IMR-90 (cell line): ENCODE measurements at regions not wholly inside any gene's neighbourhood (a gene's known extent, or its start where the extent isn't known, plus 50 kb on each side); places are given as distances from the start of the nearest gene placed in this dataset.

Experiments
- ATAC-seq: fragments of 200-7000 bp; cut with Tn5 transposase; 2 replicates; pipeline ENCODE4 v1.9.1; 2020; ENCODE audit warnings: low read depth, mild to moderate bottlenecking, moderate library complexity
- BruUV-seq: library from RNA; stranded (reverse); fragments of 400-500 nt; replicated peaks from 2 replicates; lab custom pipeline; 2021; lab: Mats Ljungman, UMichigan
- CTCF ChIA-PET: fragments of 300-600 bp; formaldehyde crosslinking; extraction: SDS; loops from one replicate; lab custom pipeline; 2021; ENCODE audit warnings: antibody characterized with exemption; lab: Yijun Ruan, JAX
- POLR2A ChIA-PET: fragments of 300-600 bp; sonication (Branson Sonifier 250); formaldehyde crosslinking; loops from one replicate; lab custom pipeline; 2022; ENCODE audit warnings: antibody characterized with exemption; ENCODE audit not compliant: unreplicated experiment; lab: Charles Lee
- DNase-seq: peaks from one replicate; pipeline ENCODE4 v3.0.0; 2013
- H2AFZ ChIP-seq: replicated peaks from 2 replicates; pipeline ENCODE3; 2013; ENCODE audit warnings: low read length, mild to moderate bottlenecking; ENCODE audit not compliant: poor library complexity
- H2AK5ac ChIP-seq: 2 replicates; pipeline ENCODE4 v1.6.1; 2013; ENCODE audit warnings: low read depth, low read length, inconsistent platforms
- H2AK9ac ChIP-seq: replicated peaks from 2 replicates; pipeline ENCODE3; 2013; ENCODE audit warnings: mild to moderate bottlenecking, low read depth, low read length, moderate library complexity; ENCODE audit not compliant: poor library complexity
- H2BK120ac ChIP-seq: 2 replicates; pipeline ENCODE4 v1.6.1; 2013; ENCODE audit warnings: low read depth, low read length, inconsistent platforms
- H2BK15ac ChIP-seq: 3 replicates; pipeline ENCODE4 v1.6.1; 2013; ENCODE audit warnings: low read depth, low read length, inconsistent platforms
- H2BK20ac ChIP-seq: 2 replicates; pipeline ENCODE4 v1.6.1; 2013; ENCODE audit warnings: low read depth, mild to moderate bottlenecking, inconsistent platforms, low read length, moderate library complexity
- H2BK5ac ChIP-seq: 2 replicates; pipeline ENCODE4 v1.6.1; 2013; ENCODE audit warnings: mild to moderate bottlenecking, low read depth, low read length, inconsistent platforms; ENCODE audit not compliant: poor library complexity, severe bottlenecking
- H3K14ac ChIP-seq: replicated peaks from 2 replicates; pipeline ENCODE4 v1.6.1; 2013; ENCODE audit warnings: low read depth, low read length, inconsistent platforms
- H3K18ac ChIP-seq: 2 replicates; pipeline ENCODE4 v1.6.1; 2013; ENCODE audit warnings: low read depth, low read length, control low read depth
- H3K23ac ChIP-seq: 2 replicates; pipeline ENCODE4 v1.6.1; 2013; ENCODE audit warnings: low read depth, low read length, inconsistent platforms
- H3K27ac ChIP-seq: 2 replicates; pipeline ENCODE4 v1.5.1; 2013; ENCODE audit warnings: mild to moderate bottlenecking, control low read depth, low read length; ENCODE audit not compliant: insufficient read depth
- H3K27me3 ChIP-seq: 2 replicates; pipeline ENCODE4 v1.6.1; 2013; ENCODE audit warnings: low read length; ENCODE audit not compliant: control insufficient read depth, insufficient read depth
- H3K36me3 ChIP-seq: 2 replicates; pipeline ENCODE4 v1.6.1; 2013; ENCODE audit warnings: low read length, mixed read lengths; ENCODE audit not compliant: control insufficient read depth, insufficient read depth
- H3K4ac ChIP-seq: 2 replicates; pipeline ENCODE4 v1.6.1; 2013; ENCODE audit warnings: low read depth, low read length, inconsistent platforms
- H3K4me1 ChIP-seq: 2 replicates; pipeline ENCODE4 v1.6.1; 2013; ENCODE audit warnings: low read length, mixed read lengths; ENCODE audit not compliant: control insufficient read depth, insufficient read depth
- H3K4me2 ChIP-seq: 2 replicates; pipeline ENCODE4 v1.6.1; 2013; ENCODE audit warnings: low read depth, mild to moderate bottlenecking, control low read depth, low read length, moderate library complexity
- H3K4me3 ChIP-seq: 2 replicates; pipeline ENCODE4 v1.5.1; 2013; ENCODE audit warnings: low read depth, mild to moderate bottlenecking, control low read depth, low read length, moderate library complexity; ENCODE audit not compliant: insufficient read depth
- H3K56ac ChIP-seq: 2 replicates; pipeline ENCODE4 v1.6.1; 2013; ENCODE audit warnings: low read length, inconsistent platforms; ENCODE audit not compliant: insufficient read depth; ENCODE audit errors: extremely low read depth
- H3K79me1 ChIP-seq, 2 experiments: 2 replicates each; pipeline ENCODE4 v1.6.1; 2013; ENCODE audit warnings: low read length in 2 of 2, inconsistent platforms in 1 of 2, low read depth in 1 of 2
- H3K9ac ChIP-seq: 2 replicates; pipeline ENCODE4 v1.6.1; 2013; ENCODE audit warnings: low read depth, low read length, control low read depth
- H3K9me1 ChIP-seq: 2 replicates; pipeline ENCODE4 v1.6.1; 2013; ENCODE audit warnings: low read length, inconsistent platforms; ENCODE audit not compliant: insufficient read depth
- H3K9me3 ChIP-seq: 2 replicates; pipeline ENCODE4 v1.6.1; 2013; ENCODE audit warnings: low read length; ENCODE audit not compliant: control insufficient read depth, insufficient read depth
- H4K20me1 ChIP-seq: 2 replicates; pipeline ENCODE4 v1.6.1; 2013; ENCODE audit warnings: low read length, inconsistent platforms; ENCODE audit not compliant: insufficient read depth
- H4K5ac ChIP-seq: 2 replicates; pipeline ENCODE4 v1.6.1; 2013; ENCODE audit warnings: mild to moderate bottlenecking, low read depth, low read length, control low read depth
- H4K8ac ChIP-seq, 2 experiments: 2 replicates each; pipeline ENCODE4 v1.6.1; 2013; ENCODE audit warnings: low read depth in 2 of 2, low read length in 2 of 2, control low read depth in 1 of 2, inconsistent platforms in 1 of 2
- H4K91ac ChIP-seq: 2 replicates; pipeline ENCODE4 v1.6.1; 2013; ENCODE audit warnings: low read depth, low read length, inconsistent platforms; ENCODE audit not compliant: insufficient read depth
- CEBPB ChIP-seq: IDR thresholded peaks from 2 replicates; pipeline ENCODE4 v1.6.1; 2012; ENCODE audit warnings: low read depth, low read length, improper control_type of control experiment
- CTCF ChIP-seq: conservative IDR thresholded peaks from 2 replicates; pipeline ENCODE4 v1.5.1; 2012; ENCODE audit warnings: mild to moderate bottlenecking, low read depth, low read length, improper control_type of control experiment
- ELK1 ChIP-seq: fragments of 150-350 bp; IDR thresholded peaks from 2 replicates; pipeline ENCODE4 v1.6.1; 2016; ENCODE audit warnings: low read depth, mild to moderate bottlenecking, low read length, moderate library complexity, borderline replicate concordance
- FOS ChIP-seq: fragments of 150-350 bp; IDR thresholded peaks from 2 replicates; pipeline ENCODE4 v1.6.1; 2016; ENCODE audit warnings: low read depth, low read length
- MAFK ChIP-seq: IDR thresholded peaks from 2 replicates; pipeline ENCODE4 v1.6.1; 2012; ENCODE audit warnings: low read depth, low read length, improper control_type of control experiment
- MXI1 ChIP-seq: IDR thresholded peaks from 2 replicates; pipeline ENCODE4 v1.6.1; 2012; ENCODE audit warnings: low read depth, mild to moderate bottlenecking, low read length, moderate library complexity, borderline replicate concordance
- RFX5 ChIP-seq: IDR thresholded peaks from 2 replicates; pipeline ENCODE4 v1.8.0; 2012; ENCODE audit warnings: low read depth, mild to moderate bottlenecking, low read length, moderate library complexity
- SMC3 ChIP-seq: fragments of 150-350 bp; IDR thresholded peaks from 2 replicates; pipeline ENCODE4 v1.6.1; 2016; ENCODE audit warnings: low read depth, mild to moderate bottlenecking, antibody characterized with exemption, low read length, moderate library complexity
- WGBS, 2 experiments: methylation state at CpG; one replicate each; pipeline versions ENCODE4 v1.1.5 to v1.1.7; 2013; ENCODE audit warnings: missing lambda C conversion rate in 2 of 2; ENCODE audit not compliant: insufficient read length in 1 of 2; ENCODE audit errors: extremely low coverage in 2 of 2; 5-methylcytosine and 5-hydroxymethylcytosine counted together
- dilution Hi-C: fragments of 300-500 bp; cut with HindIII; formaldehyde crosslinking; loops from one replicate; pipeline ENCODE4 v1.14.3; 2018; ENCODE audit warnings: low sequenced_read_pairs; ENCODE audit not compliant: unreplicated experiment
- in situ Hi-C: fragments of 300-500 bp; cut with MboI; formaldehyde crosslinking; loops from 3 replicates; pipeline ENCODE4 v1.14.3; 2019; ENCODE audit warnings: low sequenced_read_pairs, inconsistent platforms, mixed read lengths
- intact Hi-C: fragments of 100-400 bp; cut with micrococcal nuclease; formaldehyde crosslinking; loops from 2 replicates; pipeline ENCODE4 v1.10.0; 2022

- Histone ChIP-seq H2AK9ac (no peak overlapping the region), H2BK120ac (no peak overlapping the region), H3K18ac (no peak overlapping the region), H3K79me1 (no peaks in the 10 kb centered on the region; a peak in 1 of 4 replicates), H3K23ac (no peak overlapping the region), H3K4ac (no peak overlapping the region), H3K4me3 (no peak overlapping the region), H3K56ac (no peak overlapping the region), H4K8ac (no peak overlapping the region), H3K9ac (no peak overlapping the region), H2AFZ (no peak overlapping the region), H3K9me3 (no peaks in the 10 kb centered on the region), H3K4me2 (no peak overlapping the region), H4K5ac (no peak overlapping the region), H3K36me3 (no peaks in the 10 kb centered on the region), H4K20me1 (no peaks in the 10 kb centered on the region), H3K4me1 (peaks cover 6% of the 10 kb centered on the region), H4K91ac (no peak overlapping the region), H3K27ac (no peak overlapping the region), H2AK5ac (no peak overlapping the region), H2BK20ac (no peak overlapping the region), H3K9me1 (peaks cover 3% of the 10 kb centered on the region), H3K14ac (no peak overlapping the region), H2BK15ac (no peak overlapping the region), H3K27me3 (no peaks in the 10 kb centered on the region), H2BK5ac (no peak overlapping the region)
- no peak for TF ChIP-seq ELK1
- no peak for TF ChIP-seq MAFK
- no peak for TF ChIP-seq MXI1
- no peak for TF ChIP-seq CEBPB
- TF ChIP-seq CTCF, result no peak
- no peak for TF ChIP-seq RFX5
- TF ChIP-seq SMC3, result no peak
- no peak for TF ChIP-seq FOS
- in situ Hi-C loops (no loop called here), intact Hi-C loops (no loop called here), dilution Hi-C loops (no loop called here)
- CTCF ChIA-PET, result interaction anchor here (0.6 kb wide), 1 partner anchor 40 kb away, joined by 3 read pairs; no protein-coding TSS in a partner anchor
- POLR2A ChIA-PET, result no interaction called here
- DNase-seq (no peak), ATAC-seq (0 out of 2 replicates have a peak, but pooled peaks have one; percentile 27)
- WGBS, 2 experiments, result 40% methylated on average over 1 of the region's 9 CpGs; no CpG with 5 or more reads in 1 of the 2 experiments
- BruUV-seq, result no TSS peak
Observed at GRCh38 chr2:54030396-54030741, 59.6 kb upstream of the PSME4 start.
